HG03442 (cell line): ENCODE measurements at regions not wholly inside any gene's neighbourhood (a gene's known extent, or its start where the extent isn't known, plus 50 kb on each side); places are given as distances from the start of the nearest gene placed in this dataset.

Experiments used
- ATAC-seq: cut with Tn5 transposase; IDR thresholded peaks from one replicate; pipeline ENCODE4 v1.9.1; 2021; ENCODE audit warnings: mild to moderate bottlenecking, moderate library complexity; ENCODE audit not compliant: unreplicated experiment

DNA sequence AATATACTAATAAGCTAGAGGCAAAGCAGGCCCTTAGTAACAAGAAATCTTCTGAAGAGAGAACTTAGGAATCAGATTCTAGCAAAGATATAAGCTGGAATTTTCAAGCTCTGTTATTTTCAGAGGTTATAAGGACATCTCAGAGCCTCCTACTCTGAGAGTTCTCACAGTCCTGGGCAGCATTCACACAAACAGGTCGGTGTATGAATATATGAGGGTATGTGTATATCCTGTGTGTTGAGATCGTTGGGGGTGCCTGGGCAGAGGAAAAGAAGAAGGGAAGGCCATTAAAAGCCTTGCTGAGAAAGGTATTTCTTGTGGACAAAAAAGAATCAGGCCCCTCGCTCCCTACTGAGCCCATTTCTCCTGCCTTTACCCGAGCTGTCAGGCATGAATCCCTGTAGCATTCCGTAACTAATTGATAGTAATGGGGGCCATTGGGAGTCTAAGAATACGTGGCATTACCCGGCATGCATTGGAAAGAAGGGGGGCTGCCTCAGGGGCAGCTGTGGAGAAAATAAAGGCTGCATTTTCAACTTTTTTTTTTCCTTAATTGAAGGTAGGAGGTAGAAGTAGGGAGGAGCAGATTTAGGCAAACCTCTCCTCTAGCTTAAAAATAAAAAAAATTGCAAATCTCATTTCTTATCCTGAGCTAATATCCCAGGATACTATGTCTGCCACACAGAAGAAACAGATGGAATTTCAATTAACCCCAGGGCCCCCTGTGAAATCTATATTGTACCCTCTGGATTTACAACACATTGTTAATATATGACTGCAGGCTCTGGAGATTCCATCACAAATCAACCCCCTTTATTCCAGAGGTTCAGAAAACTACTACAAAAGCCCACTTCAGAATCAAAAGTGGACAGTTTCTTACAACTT is 103.8 kb downstream of the GTPBP8 start:
- ATAC-seq = no peak

DNA sequence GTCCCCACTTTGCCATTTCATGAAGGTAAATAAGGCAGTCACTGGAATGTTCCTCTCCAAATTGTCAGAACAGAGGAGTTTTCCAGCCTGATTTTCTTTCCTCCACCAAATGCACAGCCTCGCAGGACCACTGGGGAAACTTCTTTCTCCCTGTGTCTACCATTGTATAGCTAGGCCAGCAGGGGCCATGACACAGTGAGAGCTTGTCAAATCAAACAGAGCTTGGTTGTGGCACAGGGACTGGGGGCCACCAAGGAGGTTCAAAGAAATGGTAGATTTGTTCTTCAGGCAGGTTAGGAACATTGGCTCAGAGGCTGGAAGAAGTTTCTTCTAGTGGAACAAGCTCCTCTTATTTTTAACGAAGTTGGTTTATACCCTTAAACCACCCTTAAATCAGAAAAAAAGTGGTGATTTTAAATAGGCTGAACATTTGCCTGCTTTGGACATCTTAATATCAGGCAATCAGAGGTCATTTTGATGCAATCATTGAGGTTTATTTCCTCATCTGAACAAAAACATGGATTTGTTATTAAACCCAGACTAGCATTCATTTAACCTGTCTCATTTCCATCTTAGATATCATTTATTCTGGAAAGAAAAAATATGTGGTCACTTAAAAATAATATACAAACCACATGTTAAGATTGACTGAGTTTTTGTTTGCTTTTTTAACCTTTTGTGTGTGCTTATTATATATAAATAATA is 105.6 kb downstream of the GTPBP8 start:
- no peak for ATAC-seq

DNA sequence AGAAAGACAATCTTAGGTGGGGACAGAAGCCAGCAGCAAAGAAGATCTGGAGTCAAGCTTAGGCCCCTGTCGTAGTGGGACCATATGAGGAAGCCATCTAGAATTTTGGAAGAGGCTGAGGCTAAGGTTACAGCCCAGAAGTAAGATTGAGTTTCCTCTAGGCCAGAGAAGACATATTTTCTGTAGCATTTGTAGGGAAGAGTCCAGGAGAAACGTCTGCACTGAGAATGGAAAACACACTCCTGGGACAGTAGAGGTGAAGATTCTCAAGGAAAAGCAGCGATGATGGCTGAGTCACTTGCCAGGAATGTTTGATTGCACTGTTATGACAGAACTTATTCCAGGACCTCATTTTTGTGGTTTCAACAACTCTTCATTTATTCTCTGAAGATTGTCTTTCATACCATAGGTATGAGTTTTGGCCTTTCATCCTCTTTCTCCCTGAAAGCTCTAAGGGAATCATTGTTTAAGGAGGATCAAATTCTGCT is 107.2 kb downstream of the GTPBP8 start:
- ATAC-seq = no peak

DNA sequence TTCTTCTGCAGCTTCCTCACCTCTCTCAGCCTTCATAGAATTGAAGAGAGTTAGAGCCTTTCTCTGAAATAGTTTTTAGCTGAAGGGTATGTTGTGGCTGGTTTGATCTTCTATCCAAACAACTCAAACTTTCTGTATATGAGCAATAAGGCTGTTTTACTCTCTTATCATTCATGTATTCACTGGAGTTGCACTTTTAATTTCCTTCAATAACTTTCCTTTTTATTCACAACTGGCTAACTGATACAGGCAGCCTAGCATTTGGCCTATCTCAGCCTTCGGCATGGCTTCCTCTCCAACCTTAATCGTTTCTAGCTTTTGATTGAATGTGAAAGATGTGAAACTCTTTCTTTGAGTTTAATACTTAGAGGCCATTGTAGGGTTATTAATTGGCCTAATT is 109.3 kb downstream of the GTPBP8 start:
- no peak for ATAC-seq

DNA sequence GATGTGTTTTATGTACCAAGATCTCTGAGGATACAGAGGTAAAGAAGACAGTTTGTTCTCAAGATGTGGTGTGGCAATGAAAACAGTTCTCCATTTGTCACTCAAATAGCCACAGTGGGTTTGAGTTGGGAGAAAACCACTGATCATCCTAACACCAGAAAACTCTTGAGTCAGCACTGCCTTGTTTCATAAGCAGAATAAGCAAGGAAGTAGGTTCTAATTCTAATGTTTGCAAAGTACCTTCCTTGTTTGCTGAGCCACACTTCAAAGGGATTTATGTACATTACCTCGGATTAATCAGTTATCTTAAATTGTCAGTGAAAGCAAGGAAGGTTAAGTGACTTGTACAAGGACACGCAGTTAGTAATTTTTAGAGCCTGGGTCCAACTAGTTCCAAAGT is 107.8 kb upstream of the BOC start:
- no peak for ATAC-seq

DNA sequence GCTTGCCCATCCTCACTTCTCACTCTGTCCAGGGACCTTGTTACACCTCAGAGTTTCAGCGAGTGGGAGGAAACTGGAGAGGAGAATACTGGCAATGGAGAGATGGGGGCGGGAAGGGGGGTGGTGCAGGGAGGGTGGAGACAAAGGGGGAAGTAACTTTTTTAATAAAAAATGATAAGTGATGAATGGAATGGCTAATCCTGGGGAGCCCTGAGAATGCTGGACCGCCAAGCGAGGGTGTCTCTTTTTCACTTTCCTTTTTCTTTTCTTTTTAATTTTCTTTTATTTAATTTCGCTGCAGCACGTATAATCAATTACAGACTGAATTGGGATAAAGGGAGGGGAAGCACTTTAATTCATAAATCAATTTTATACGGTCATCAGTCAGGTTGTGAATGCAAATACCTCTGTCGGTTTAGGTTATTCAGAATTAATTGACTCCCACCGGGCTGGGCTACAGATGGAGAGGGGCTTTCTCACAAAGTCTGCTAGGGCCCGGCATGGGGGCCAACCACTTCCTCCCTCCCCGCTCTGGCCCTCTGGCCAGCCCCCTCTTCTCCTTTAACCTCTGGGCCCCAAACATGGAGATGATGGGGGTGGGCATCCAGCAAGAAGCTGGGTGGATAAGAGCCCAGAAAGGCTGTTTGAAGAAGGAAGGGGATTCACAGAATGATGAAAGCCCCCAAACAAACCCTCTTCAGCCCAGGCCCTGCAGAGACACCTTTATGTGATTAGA is 106.8 kb upstream of the BOC start:
- ATAC-seq = no peak

DNA sequence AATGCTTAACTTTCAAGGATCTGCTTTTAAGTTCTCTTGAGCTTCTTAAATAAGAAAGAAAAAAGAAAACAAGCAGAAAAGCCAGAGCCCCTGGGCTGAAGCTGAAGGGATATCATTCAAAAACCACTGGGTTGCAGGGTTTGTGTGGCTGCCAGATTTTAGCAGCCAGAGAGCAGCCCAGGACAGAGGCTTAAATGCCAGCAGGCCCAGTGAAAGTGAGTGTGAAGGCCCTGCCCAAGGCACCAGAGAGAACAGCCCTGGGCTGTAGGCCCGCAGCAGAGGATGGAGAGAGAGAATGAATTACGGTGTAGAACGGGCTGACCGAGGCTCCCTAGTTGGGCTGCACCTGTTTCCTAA is 106.3 kb upstream of the BOC start:
- ATAC-seq = no peak

DNA sequence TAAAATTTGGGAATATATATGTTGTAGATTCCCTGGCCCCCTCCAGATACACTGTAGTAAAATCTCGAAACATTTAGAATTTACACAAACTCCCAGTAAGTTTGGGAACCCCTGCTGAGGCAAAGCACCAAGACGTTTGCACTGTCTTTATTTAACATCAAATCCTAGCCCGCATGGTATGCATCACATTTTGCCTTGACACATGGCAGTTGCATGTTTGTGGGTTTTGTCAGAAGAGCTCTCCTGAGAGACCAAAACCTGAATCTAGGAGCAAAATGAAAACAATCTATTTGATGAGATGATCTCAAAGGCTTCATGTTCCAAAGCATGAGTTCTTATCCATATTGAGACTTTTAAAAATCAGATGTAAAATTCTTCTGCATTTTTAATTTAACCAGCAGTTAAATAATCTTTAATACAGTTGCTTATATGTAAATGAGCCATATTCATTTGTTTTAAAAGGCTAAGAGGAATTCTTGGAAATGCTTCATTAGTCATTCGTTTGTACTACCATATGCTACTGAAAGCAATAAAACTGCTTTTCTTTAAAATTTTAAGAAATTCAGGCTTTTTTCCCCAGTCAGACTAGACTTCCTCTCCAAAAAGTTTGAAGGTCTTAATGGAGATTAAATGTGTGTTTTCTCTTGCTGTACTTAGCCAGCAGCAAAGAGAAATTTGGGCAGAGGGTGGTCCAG is 105.2 kb upstream of the BOC start:
- no peak for ATAC-seq

DNA sequence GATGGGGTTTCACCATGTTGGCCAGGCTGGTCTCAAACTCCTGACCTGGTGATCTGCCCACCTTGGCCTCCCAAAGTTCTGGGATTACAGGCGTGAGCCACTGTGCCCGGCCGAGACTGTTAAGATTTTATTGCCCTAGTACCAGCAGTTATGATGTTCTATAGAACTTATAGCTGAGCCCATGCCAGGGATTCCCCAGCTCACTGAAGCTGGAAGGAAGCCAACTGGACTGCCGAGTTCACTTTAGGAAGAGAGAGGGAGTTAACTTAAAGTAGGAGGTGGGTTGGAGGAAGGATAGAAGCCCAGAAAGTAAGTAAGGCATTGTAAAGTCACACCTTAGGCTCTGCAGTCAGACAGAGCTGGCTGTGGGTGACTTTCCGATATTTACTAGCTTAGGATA is 101.1 kb upstream of the BOC start:
- no peak for ATAC-seq

DNA sequence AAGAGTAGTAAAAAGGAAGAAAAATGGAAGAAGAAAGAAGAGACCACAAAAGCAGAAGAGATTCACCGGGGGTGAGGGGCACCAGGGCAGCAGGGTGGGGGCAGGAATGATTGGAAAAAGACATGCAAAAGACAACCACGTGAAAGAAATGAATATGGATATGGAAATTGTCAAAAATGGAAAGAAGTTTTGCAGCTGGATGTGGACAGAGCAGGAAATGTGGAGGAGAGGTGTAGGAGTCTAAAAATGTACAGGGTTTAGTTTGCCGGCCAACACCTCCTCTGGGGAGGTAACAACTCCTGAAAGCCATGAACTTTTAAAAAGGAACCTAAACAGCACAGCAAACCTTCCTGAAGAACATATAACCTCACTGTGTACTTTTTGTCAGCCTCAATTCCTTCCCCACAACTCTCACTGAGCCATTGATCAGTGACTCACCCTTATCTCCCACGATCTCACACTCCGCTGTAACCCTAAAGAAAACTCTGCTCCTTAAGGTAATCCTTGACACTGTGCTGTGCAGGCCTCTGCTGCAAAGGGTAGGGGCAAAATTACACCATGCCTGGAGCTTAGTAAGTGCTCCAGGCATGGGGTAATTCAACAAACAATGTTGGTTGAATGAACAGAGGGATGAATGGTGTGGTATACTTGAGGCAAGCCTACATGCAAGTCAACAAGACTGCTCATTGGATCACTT is 100.2 kb upstream of the BOC start:
- ATAC-seq = no peak

DNA sequence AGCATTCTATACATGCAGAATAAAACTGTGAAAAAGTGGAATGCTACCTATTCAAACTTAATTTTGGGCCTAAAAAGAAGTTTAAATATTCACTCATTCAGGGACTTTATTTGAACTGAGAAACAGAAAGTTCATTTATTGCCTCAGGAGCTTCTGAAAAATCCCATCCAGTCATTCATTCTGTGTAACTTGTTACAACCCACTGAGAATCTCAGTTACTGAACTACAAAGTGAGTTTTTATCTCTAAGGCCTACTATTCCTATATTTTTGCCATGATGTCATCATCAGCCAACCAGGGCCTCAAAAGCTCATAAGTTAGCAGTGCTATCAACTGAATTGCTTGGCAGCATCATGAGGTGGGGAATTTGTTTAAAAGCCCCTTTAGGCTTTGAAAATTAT is 98.0 kb upstream of the BOC start:
- ATAC-seq = no peak

DNA sequence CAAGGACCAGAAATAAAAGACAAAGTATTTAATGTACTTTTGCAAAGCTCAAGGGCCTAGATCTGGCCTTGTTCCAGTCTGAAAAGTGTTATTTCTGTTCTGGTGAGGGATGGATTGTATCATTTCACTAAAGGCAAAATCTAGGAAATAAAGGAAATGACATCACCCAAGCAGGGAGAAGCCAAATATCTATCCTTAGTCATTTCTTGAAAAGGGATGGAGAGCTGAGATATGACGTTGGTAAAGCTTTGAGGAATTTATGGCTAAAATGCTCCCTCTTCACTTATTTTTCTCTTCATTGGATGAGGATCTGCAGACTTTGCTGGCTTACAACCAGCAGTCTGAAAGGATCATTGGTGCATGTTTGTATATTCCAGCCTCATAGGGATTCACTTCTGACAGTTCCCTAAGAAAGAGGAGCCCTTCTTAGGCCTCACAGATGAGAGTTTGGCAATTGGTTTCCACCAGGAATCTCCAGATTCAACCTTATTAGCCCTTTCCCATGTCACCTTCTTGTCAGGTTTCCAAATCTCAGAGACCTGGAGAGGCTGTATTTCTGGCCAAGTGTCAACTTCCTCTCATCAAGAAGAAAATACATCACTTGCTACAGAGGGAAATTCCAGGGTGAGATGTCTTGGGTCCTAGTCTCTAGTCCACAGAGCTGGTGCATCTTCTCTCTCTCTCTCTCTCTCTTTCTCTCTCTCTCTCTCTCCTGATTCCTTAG is 93.7 kb upstream of the BOC start:
- no peak for ATAC-seq

DNA sequence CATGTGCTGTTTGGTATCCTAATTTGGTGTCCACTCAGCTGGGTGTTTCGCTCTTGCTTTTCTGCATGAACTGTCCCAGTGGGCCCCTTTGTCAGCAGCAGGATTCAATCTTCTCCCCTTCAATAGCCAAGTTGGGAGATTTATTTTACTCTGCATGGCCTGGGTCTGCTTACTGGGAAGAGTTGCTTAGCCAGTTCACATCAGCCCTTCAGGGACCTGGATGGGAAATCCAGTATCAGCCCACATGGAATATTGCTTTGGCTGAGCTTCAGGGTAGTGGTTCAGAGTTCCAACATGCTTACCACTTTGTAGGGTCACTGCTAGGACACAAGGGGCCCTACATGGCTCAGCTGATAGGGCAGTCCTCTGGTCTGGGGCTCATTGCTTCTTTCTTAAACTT is 93.0 kb upstream of the BOC start:
- no peak for ATAC-seq

DNA sequence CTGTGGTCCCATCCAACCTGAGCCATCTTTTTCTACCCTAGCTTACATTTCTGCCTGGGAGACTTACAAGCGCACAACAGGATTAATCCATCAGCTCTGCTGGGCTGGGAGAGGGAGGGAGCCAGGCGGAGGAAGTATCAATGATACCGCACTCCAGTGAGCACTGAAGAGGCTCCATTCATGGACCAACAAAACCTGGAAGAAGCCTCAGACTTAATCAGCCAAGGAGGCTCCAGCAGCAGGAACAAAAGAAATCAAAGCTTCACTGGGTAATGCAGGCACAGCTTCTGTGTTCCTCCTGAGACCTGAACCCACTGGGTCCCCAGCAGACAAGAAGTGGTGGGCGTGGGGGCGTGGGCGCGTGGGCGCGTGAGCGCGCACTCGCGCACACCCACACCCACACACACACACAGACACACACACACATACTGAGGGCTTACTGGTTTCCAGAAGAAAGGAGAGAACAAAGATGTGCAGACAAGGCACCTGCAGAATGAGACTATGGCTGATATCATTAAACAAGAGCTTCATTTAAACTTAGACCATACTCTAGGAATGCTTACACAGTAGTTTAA is 87.0 kb upstream of the BOC start:
- no peak for ATAC-seq

DNA sequence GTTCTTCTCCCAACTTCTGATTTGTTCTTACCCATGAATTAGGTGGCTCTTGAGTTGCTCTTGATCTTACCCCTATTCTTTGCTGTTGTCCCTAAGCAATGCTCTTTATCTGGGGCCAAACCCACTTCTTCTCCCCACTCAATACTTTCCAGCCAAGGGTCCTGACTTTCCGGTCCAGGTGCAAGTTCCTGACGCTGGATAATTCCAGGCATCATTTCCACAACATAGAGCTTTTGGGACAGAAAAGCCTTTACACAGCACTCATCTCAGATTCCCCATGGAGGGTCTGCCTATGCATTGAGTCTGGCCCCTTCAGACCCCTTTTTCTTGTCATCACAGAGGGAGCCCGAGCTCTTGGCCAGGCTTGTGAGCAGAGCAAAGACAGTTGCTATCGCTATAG is 85.4 kb upstream of the BOC start:
- ATAC-seq = no peak

DNA sequence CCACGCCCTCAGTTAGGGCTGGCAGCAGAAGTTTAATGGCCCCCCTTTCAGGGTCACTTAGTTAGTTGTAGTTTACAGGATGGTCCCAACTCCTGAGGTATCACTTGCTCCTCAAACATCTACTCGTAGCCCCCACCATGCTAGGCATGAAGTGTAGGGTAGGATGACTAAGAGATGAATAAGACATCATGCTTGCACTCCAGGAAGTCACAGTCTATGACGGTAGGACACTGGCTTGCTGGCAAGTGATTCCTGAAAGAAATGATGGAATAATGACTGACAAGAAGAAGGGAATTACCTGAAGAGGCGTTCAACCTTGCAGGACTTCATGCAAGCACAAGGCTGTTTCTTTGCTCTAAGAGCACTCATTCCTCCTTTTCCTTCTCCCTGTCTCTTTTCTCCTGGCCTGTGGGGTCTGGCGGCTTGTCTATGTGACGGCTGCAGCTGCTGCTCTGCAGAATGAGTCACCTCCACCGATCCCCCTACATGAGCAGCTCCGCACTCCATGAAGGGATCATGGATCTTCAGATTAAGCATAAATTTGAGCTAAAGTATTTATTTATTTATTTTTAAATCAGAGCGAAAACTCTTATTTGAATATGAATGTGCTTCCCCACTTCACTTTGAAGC is 82.9 kb upstream of the BOC start:
- no peak for ATAC-seq

DNA sequence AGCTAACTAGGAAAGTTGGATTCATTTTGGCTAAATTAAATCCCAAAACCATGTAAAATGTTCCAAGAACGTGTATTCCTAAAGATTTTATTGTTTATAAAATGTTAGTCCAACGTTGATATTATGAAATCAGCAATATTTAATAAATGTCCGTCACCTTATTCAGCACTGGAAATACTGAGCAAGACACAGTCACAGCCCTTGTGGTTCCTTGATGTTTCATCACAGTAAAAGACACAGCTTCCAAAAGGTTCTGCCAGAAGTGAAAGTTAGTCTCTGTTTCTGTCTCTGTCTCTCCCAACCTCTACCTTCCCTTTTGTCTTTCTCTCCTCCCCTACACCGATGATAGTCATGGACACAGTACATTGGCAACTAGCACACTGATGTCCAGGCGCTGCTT is 82.2 kb upstream of the BOC start:
- ATAC-seq = no peak

DNA sequence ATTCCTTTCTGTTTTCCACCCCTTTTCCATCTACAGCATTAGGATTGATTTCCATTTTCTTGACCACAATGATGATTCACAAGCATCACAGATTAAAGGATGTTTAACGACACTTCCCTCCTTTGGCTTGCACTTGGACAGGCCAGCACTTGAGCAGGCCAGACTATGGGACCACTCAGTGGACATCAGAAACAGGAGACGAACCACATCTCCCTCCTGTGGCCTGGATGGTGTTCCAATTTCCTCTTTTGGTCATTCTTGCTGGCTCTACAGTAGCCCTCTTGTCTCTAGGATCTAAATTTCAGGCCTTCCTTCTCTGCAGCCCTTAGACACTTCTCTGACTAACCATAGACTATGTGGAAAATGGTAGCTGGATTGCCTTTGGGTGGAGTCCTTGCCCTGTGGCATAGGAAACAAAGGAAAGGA is 78.8 kb upstream of the BOC start:
- no peak for ATAC-seq

DNA sequence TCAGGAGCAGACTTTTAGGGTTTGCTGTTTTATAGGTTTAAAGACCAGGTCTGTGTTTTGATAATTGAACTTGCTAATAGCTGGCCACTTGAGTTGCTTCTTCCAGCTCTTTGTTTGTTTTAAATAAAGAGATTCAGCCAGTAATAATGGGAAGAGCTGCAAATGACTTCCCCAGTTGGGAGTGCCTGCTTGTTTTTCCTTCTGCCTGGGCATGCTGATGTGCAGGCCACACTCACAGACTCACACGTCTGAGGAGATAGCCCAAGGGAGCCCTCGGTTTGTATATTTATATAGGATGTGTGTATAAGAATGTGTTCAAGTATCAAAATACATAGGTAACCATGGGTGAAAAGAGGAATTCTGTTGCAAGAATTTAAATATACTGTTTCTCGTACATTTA is 78.2 kb upstream of the BOC start:
- no peak for ATAC-seq
